GM12892 (cell line): ENCODE measurements at regions not wholly inside any gene's neighbourhood (a gene's known extent, or its start where the extent isn't known, plus 50 kb on each side); places are given as distances from the start of the nearest gene placed in this dataset.

Source experiments
- POLR2A ChIP-seq: IDR thresholded peaks from 2 replicates; pipeline ENCODE4 v1.6.1; 2011; ENCODE audit warnings: low read depth, low read length, control low read depth
- TAF1 ChIP-seq: IDR thresholded peaks from 2 replicates; pipeline ENCODE4 v1.6.1; 2011; ENCODE audit warnings: low read depth, mild to moderate bottlenecking, control low read depth, low read length, borderline replicate concordance

DNA sequence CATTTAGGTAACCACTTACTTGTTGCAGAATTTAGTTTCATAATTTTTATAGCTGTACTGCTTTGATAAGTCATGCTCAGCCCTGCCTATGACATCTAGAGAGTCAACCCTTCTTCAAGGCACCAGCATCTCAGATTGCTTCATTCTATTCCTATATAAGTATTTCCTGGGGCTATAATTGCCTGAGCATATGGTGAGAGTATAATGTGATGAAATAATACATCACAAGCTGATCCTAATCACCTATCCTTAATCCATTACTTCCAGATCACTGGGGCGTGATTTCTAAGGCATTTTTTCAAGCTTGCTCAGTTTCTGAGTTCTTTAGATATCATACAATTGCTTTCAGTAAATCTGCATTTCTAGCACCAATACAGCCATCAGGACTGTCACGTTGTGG is 200.0 kb upstream of the NPY2R start:
- TF ChIP-seq TAF1 = no peak
- no peak for TF ChIP-seq POLR2A
